DND-41 (cell line): ENCODE measurements at regions not wholly inside any gene's neighbourhood (a gene's known extent, or its start where the extent isn't known, plus 50 kb on each side); places are given as distances from the start of the nearest gene placed in this dataset.

Source experiments
- ATAC-seq: fragments of 200-7000 bp; cut with Tn5 transposase; 3 replicates; pipeline ENCODE4 v1.9.1; 2021; ENCODE audit warnings: low read depth; ENCODE audit not compliant: insufficient read depth
- DNase-seq: peaks from one replicate; pipeline ENCODE4 v3.0.0-alpha.2; 2020
- H2AFZ ChIP-seq: 2 replicates; pipeline ENCODE4 v1.6.0; 2012; ENCODE audit warnings: low read depth, low read length
- H3K27ac ChIP-seq: 2 replicates; pipeline ENCODE4 v1.5.1; 2012; ENCODE audit warnings: low read length, inconsistent platforms
- H3K27me3 ChIP-seq: fragments of 200-600 bp; sonication (generic); 2 replicates; pipeline ENCODE4 v1.6.0; 2012; ENCODE audit warnings: low read length, mild to moderate bottlenecking, inconsistent platforms; ENCODE audit not compliant: insufficient read depth, poor library complexity
- H3K36me3 ChIP-seq: 2 replicates; pipeline ENCODE4 v1.5.1; 2012; ENCODE audit warnings: low read length, inconsistent platforms; ENCODE audit not compliant: insufficient read depth
- H3K4me1 ChIP-seq: 2 replicates; pipeline ENCODE4 v1.5.1; 2012; ENCODE audit warnings: mild to moderate bottlenecking, low read length; ENCODE audit not compliant: insufficient read depth
- H3K4me2 ChIP-seq: 2 replicates; pipeline ENCODE4 v1.6.0; 2012; ENCODE audit warnings: mild to moderate bottlenecking, moderate library complexity, low read length, inconsistent platforms; ENCODE audit not compliant: insufficient read depth
- H3K4me3 ChIP-seq, 2 experiments: fragments of 200-600 bp in 1 of 2; shearing (Covaris generic) in 1 of 2; 2 replicates each; pipeline ENCODE4 v1.5.1; 2012 to 2016; ENCODE audit warnings: inconsistent platforms in 2 of 2, low read length in 2 of 2, mild to moderate bottlenecking in 2 of 2, low read depth in 1 of 2, moderate library complexity in 1 of 2
- H3K79me2 ChIP-seq: 2 replicates; pipeline ENCODE4 v1.6.0; 2012; ENCODE audit warnings: low read length, inconsistent platforms; ENCODE audit not compliant: insufficient read depth
- H3K9ac ChIP-seq: 2 replicates; pipeline ENCODE4 v1.6.0; 2012; ENCODE audit warnings: low read depth, mild to moderate bottlenecking, inconsistent platforms, low read length, moderate library complexity
- H3K9me3 ChIP-seq: 2 replicates; pipeline ENCODE4 v1.5.1; 2012; ENCODE audit warnings: low read length, moderate library complexity, mild to moderate bottlenecking, inconsistent platforms; ENCODE audit not compliant: insufficient read depth, severe bottlenecking
- H4K20me1 ChIP-seq: 2 replicates; pipeline ENCODE4 v1.6.0; 2012; ENCODE audit warnings: low read length; ENCODE audit not compliant: insufficient read depth
- CTCF ChIP-seq: IDR thresholded peaks from 2 replicates; pipeline ENCODE4 v1.5.1; 2012; ENCODE audit warnings: borderline replicate concordance, low read length, moderate library complexity, mild to moderate bottlenecking; ENCODE audit not compliant: poor library complexity, severe bottlenecking; ENCODE audit errors: extremely low read depth
- EZH2 ChIP-seq: IDR thresholded peaks from 3 replicates; pipeline ENCODE4 v1.6.1; 2012; ENCODE audit warnings: borderline replicate concordance, low read depth, mild to moderate bottlenecking, moderate library complexity, low read length, inconsistent platforms; ENCODE audit not compliant: severe bottlenecking

- DNase-seq (no peak), ATAC-seq (no peak)
- Histone ChIP-seq H3K79me2 (no peaks in the 10 kb centered on the region), H3K4me3 (no peak overlapping the region), H2AFZ (no peak overlapping the region), H3K4me2 (no peak overlapping the region), H3K4me1 (no peaks in the 10 kb centered on the region), H3K9ac (no peak overlapping the region), H3K27me3 (no peaks in the 10 kb centered on the region), H4K20me1 (no peaks in the 10 kb centered on the region), H3K36me3 (no peaks in the 10 kb centered on the region), H3K27ac (no peak overlapping the region), H3K9me3 (no peaks in the 10 kb centered on the region)
- TF ChIP-seq EZH2 (no peak), CTCF (no peak)
Observed at GRCh38 chr13:111521691-111522229, 201.3 kb downstream of the TEX29 start.

DNA sequence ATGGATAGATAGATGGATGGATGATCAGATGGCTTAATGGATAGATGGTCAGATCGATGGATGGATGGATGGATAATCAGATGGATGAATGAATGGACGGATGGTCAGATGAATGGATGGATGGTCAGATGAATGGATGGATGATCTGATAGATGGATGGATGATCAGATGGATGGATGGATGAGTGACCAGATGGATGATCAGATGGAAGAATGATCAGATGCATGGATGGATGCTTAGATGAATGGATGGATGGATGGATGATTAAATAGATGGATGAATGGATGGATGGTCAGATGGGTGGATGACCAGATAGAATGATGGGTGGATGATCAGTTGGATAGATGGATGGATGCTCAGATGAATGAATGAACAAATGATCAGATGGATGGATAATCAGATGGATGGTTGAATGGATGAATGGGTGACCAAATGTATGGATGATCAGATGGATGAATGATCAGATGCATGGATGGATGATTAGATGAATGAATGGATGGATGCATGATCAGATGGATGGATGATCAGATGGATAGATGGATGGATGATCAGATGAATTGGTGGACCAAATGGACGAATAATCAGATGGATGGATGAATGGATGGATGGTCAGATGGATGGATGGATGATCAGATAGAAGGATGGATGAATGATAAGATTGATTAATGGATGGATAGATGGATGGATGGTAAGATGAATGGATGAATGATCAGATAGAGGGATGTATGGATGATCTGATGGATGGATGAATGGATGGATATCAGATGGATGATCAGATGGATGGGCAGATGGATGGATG lies 205.1 kb downstream of the TEX29 start:
- no peak for TF ChIP-seq CTCF
- no peak for TF ChIP-seq EZH2
- Histone ChIP-seq H3K4me3 (no peak overlapping the region), H2AFZ (no peak overlapping the region), H4K20me1 (no peaks in the 10 kb centered on the region), H3K36me3 (no peaks in the 10 kb centered on the region), H3K27me3 (no peaks in the 10 kb centered on the region), H3K79me2 (no peaks in the 10 kb centered on the region), H3K9me3 (no peaks in the 10 kb centered on the region), H3K27ac (no peak overlapping the region), H3K4me2 (no peak overlapping the region), H3K9ac (no peak overlapping the region), H3K4me1 (no peaks in the 10 kb centered on the region)
- DNase-seq (no peak), ATAC-seq (no peak)

GRCh38 chr13:111526922-111527321 lies 206.5 kb downstream of the TEX29 start:
- Histone ChIP-seq H4K20me1 (no peaks in the 10 kb centered on the region; the same call in 1 of the 2 replicates), H3K9me3 (no peaks in the 10 kb centered on the region), H3K79me2 (no peaks in the 10 kb centered on the region), H3K27me3 (peaks cover under 1% of the 10 kb centered on the region), H3K4me1 (no peaks in the 10 kb centered on the region), H3K27ac (no peak overlapping the region), H2AFZ (no peak overlapping the region), H3K4me3 (no peak overlapping the region), H3K36me3 (no peaks in the 10 kb centered on the region), H3K9ac (no peak overlapping the region), H3K4me2 (no peak overlapping the region)
- DNase-seq (no peak), ATAC-seq (no peak)
- TF ChIP-seq EZH2, result no peak
- TF ChIP-seq CTCF, result no peak
